ENCODE measurements at regions not wholly inside any gene's neighbourhood (a gene's known extent, or its start where the extent isn't known, plus 50 kb on each side); places are given as distances from the start of the nearest gene placed in this dataset.

DNA sequence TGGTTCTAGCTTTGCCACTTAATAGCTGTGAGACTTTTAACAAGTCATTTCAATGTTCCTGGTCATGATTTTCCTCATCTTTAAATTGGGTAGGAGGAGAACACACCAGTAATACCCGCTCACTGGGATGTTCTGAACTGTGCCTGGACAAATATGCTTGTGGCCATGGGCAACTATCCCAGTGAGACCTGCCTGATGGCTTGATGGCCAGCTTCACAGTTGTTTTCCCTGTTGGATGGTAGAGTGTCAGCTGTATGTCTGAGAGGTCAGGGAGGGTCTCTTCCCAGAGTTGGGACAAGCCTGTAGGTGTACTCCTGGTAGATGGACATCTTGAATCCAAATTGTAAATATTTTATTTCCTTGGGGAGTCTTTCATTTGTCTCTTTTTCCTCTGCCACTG, 92.5 kb upstream of the PFN2 start:
- H3K27me3 ChIP-seq, result no peaks in the 10 kb centered on the region
- H3K27ac ChIP-seq, result peak overlapping the region; percentile 79 to 91
- no peak overlapping the region for H3K4me3 ChIP-seq
- DNase-seq (ENCODE audit: low spot score in 2 of 2), result no peak
- H3K36me3 ChIP-seq, result no peaks in the 10 kb centered on the region
- peaks cover 0 to 11% of the 10 kb centered on the region in 2 donors for H3K4me1 ChIP-seq
- TF ChIP-seq, protein P1, sequence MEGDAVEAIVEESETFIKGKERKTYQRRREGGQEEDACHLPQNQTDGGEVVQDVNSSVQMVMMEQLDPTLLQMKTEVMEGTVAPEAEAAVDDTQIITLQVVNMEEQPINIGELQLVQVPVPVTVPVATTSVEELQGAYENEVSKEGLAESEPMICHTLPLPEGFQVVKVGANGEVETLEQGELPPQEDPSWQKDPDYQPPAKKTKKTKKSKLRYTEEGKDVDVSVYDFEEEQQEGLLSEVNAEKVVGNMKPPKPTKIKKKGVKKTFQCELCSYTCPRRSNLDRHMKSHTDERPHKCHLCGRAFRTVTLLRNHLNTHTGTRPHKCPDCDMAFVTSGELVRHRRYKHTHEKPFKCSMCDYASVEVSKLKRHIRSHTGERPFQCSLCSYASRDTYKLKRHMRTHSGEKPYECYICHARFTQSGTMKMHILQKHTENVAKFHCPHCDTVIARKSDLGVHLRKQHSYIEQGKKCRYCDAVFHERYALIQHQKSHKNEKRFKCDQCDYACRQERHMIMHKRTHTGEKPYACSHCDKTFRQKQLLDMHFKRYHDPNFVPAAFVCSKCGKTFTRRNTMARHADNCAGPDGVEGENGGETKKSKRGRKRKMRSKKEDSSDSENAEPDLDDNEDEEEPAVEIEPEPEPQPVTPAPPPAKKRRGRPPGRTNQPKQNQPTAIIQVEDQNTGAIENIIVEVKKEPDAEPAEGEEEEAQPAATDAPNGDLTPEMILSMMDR (IDR thresholded peaks at IDR 0.05), result no peak
- no peaks in the 10 kb centered on the region for H3K9me3 ChIP-seq
- intact Hi-C loops (cut with DNase I), result no loop called here

DNA sequence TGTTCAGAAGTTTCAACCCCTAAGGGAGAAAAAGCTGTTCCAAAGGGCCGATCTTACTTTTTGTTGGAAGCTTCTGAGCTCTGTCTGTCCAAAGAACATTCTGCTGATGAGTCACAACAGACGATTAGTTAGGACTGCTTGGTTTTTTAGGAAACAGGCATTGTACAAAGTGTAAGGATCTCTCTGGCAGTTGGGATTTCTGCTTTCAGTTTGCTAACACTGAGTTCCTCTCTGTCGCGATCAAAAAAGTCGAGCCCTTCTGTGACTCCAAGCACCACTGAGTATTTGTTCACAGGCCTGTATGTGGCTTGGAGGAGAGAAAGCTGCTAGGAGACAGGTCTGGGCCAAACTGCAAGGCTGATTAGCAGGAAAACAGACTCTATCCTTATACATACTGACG, 91.8 kb upstream of the PFN2 start:
- Histone ChIP-seq H3K9me3 (no peaks in the 10 kb centered on the region), H3K4me1 (peaks cover 0 to 11% of the 10 kb centered on the region in 2 donors), H3K4me3 (peak overlapping the region; percentile 35 to 54), H3K36me3 (no peaks in the 10 kb centered on the region), H3K27me3 (no peaks in the 10 kb centered on the region), H3K27ac (peak overlapping the region; percentile 79 to 91)
- TF ChIP-seq, protein P1 (IDR thresholded peaks at IDR 0.05), result no peak
- intact Hi-C loops (cut with DNase I), result no loop called here
- DNase-seq (ENCODE audit: low spot score in 2 of 2), result no peak

DNA sequence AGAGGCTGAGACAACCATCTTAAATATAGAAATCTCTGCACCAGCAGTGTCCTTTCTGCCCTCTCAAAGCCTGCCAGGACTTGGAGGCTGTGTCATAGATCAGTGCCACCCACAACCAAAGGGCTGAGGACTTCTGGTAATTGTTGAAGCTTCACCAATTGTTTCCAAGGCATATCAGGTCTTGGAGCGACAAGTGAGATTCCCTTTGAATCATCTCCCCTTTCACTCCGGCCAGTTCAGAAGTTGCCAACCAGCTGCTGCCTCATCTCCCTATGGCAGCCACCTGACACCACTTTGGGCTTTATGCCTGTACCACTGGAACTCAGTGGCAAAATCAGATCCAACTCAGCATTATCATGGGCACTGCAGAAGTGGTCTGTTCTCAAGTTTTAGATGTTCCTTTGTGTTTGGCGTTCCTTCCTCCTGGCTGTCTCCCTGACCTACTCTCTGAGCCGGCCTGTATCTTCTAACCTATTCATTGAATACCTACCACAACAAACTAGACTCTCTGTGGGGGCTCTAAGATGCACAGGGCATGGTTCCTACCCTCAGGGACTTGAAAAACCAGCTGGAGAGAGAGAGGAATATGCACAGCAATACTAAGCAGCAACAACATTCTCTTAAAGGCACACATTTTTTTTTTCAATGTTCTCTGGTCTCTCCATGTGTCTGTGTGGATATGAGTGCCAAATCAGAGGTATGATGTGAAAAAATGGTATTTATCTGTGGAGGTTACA, 90.8 kb upstream of the PFN2 start:
- Histone ChIP-seq H3K4me3 (no peak overlapping the region), H3K4me1 (peaks cover 0 to 11% of the 10 kb centered on the region in 2 donors), H3K27me3 (no peaks in the 10 kb centered on the region), H3K27ac (peak overlapping the region; percentile 79 to 91), H3K36me3 (no peaks in the 10 kb centered on the region), H3K9me3 (no peaks in the 10 kb centered on the region)
- TF ChIP-seq, protein P1 (IDR thresholded peaks at IDR 0.05), result no peak
- no peak for DNase-seq (ENCODE audit: low spot score in 2 of 2)
- intact Hi-C loops (cut with DNase I), result no loop called here

DNA sequence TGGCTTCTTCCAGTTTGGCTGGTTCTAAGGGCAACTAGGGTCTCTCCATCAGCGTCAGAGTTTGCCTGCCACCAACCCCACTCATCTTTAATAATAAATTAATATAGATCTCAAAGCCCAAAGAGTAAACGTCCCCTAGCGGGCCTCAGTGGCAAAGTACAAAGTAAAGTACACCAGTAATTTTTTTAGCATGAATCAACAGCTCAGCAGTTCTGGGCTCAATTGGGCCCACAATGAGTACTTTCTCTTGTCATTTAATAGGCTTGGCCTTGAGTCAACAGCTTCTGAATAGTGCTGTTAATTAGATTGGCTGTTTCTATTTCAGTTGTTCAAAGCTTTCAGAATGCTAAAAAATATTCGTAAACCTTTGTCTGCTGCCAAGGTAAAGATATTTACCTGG, 89.0 kb upstream of the PFN2 start:
- Histone ChIP-seq H3K9me3 (no peaks in the 10 kb centered on the region), H3K4me3 (no peak overlapping the region), H3K36me3 (no peaks in the 10 kb centered on the region), H3K27ac (no peak overlapping the region), H3K4me1 (peaks cover 0 to 11% of the 10 kb centered on the region in 2 donors), H3K27me3 (no peaks in the 10 kb centered on the region)
- intact Hi-C loops (cut with DNase I), result no loop called here
- TF ChIP-seq, protein P1 (IDR thresholded peaks at IDR 0.05), result no peak
- no peak for DNase-seq (ENCODE audit: low spot score in 2 of 2)

DNA sequence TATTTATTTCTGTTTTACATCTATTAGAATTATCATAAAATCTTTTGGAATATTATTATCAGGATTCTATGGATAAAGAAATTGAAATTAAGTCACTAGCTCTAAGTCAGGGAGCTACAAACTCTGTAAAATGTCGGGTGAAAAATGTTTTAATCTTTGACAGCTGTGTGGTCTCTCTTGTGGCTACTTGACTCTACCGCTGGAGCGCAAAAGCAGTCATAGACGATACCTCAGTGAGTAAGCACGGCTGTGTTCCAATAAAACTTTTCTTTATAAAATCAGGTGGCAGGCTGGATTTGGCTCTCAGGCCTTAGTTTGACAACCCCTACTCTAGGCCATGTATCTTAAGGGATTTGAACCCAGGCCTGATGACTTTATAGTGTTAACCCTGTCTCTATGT, 88.5 kb upstream of the PFN2 start:
- DNase-seq (ENCODE audit: low spot score in 2 of 2), result no peak
- intact Hi-C loops (cut with DNase I), result no loop called here
- no peak overlapping the region for H3K4me3 ChIP-seq
- no peaks in the 10 kb centered on the region for H3K9me3 ChIP-seq
- H3K27me3 ChIP-seq, result no peaks in the 10 kb centered on the region
- no peak overlapping the region for H3K27ac ChIP-seq
- no peaks in the 10 kb centered on the region for H3K36me3 ChIP-seq
- peaks cover 0 to 11% of the 10 kb centered on the region in 2 donors for H3K4me1 ChIP-seq
- TF ChIP-seq, protein P1 (IDR thresholded peaks at IDR 0.05), result no peak

All from ascending aorta (tissue), 2 donors.